ENCODE measurements at regions not wholly inside any gene's neighbourhood (a gene's known extent, or its start where the extent isn't known, plus 50 kb on each side); places are given as distances from the start of the nearest gene placed in this dataset.

DNA sequence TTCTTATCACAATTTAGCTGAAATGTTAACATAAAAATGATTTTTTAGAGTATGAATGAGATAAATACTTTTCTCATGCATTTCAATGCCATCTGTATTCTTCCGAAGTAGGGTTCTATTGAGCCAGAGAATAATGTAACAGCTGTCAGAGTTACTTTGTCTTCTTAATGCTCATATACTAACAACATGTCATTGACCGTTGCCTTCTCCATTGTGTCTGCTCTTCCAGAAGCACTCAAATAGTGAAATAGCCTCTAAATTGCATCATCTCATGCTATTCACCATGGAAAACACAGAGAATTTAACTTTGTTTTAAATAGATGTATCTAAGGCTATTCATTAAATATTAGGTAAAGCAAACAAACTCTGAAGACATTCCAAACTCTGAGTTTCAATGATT lies 1875.9 kb upstream of the CDH9 start:
- TF ChIP-seq, protein P1, sequence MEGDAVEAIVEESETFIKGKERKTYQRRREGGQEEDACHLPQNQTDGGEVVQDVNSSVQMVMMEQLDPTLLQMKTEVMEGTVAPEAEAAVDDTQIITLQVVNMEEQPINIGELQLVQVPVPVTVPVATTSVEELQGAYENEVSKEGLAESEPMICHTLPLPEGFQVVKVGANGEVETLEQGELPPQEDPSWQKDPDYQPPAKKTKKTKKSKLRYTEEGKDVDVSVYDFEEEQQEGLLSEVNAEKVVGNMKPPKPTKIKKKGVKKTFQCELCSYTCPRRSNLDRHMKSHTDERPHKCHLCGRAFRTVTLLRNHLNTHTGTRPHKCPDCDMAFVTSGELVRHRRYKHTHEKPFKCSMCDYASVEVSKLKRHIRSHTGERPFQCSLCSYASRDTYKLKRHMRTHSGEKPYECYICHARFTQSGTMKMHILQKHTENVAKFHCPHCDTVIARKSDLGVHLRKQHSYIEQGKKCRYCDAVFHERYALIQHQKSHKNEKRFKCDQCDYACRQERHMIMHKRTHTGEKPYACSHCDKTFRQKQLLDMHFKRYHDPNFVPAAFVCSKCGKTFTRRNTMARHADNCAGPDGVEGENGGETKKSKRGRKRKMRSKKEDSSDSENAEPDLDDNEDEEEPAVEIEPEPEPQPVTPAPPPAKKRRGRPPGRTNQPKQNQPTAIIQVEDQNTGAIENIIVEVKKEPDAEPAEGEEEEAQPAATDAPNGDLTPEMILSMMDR (conservative IDR thresholded peaks at IDR 0.05 in 1 of 2, IDR thresholded peaks at IDR 0.05 in 1 of 2; ENCODE audit: low read depth in 1 of 2, low read length in 2 of 2): no peak
- TF ChIP-seq EZH2 (IDR thresholded peaks at IDR 0.05; ENCODE audit: low read length, missing control alignments): no peak

Data from fibroblast of lung (primary cell).